Muscle of back (tissue), 3 donors: ENCODE measurements at regions not wholly inside any gene's neighbourhood (a gene's known extent, or its start where the extent isn't known, plus 50 kb on each side); places are given as distances from the start of the nearest gene placed in this dataset.
"Not testable (repeated sequence)": the region's sequence is repeated elsewhere in the genome, so short reads cannot be mapped to it uniquely, and the experiment has no call there.

Source experiments
- DNase-seq, 3 donors: peaks; one replicate each; pipeline versions ENCODE4 v3.0.0 to v3.0.0-alpha.2; 2013

DNA sequence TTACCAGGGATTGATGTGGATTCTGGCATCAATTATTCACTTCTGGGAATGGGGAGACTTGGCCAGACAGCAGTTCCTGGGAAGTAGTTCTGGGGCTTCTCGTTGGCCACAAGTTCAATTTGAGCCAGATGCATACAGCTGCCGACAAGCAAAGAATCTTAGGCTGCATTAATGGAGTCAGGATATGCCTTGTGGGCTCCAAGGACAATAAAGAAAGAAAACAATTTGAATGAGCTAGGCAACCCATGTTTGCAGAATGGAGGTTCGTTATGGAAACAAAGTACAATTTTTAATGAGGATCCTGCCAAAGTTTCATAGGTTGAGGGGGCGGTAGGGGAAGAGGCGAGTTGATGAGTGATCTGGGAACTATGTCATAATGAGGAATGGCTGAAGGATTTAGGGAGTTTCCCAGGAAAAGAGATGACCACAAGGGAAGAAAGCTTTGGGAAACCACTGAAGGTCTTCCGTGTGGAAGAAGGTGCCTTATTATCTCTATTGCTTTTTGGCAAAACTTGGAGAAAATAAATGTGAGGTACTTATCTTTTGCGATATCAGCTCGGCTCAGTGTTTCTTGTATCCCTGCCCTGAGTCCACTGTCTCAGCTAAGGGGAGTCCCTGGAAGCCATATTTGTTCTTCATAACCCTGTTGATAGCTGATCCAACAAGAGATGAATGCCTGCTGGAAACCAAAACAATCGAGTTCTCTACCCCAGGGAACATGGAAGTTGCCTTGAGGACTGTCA is 181.0 kb upstream of the ZNF217 start:
- peak; percentile 83 to 90 (median 89) for DNase-seq

- peak; percentile 72 to 97 (median 85) for DNase-seq
These were observed 180.3 kb upstream of the ZNF217 start for GRCh38 chr20:53773792-53774401.

DNA sequence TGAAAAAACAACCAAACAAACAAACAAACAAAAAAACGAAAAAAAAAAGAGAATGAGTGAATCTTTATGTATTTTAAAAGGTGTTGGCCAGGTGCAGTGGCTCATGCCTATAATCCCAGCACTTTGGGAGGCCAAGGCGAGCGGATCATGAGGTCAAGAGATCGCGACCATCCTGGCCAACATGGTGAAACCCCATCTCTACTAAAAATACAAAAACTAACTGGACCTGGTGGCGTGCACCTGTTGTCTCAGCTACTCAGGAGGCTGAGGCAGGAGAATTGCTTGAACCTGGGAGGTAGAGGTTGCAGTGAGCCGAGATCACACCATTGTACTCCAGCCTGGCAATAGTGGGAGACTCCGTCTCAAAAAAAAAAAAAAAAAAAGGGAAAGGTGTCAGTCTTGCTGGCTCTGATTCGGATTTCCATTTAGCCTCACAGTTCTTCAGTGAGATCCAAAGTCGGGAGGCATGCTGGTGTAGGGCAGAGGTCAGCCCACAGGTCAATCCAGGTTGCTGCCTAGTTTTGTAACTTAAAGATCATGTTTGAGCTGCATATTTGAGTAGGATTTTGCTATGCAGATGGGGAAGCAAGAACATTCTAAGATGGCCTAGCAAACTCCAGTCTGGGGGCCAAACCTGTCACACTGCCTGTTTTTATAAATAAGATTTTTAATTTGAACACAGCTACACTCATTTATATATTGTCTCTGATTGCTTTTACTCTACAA is 179.6 kb upstream of the ZNF217 start:
- not testable (repeated sequence) for DNase-seq

DNA sequence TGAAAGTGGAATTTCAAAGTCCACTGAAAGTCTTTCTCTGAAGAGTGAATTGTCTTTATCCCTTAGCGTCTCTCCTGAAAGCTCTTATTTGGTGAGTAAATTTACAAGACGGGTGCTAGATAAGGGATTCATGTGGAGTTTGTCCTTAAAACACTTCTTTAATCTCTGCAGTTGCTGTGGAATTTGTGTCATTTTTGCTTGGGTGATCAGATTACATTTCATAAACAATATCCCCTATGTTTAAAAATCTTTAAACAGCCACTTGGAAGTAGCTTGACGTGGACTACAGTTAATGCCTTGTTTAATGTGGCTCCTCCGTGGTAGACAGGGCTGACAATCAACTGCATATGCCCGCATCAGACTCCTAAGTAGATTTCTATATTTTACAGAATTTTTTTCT is 175.4 kb upstream of the ZNF217 start:
- no peak for DNase-seq

- DNase-seq: no peak
These were observed 174.7 kb upstream of the ZNF217 start for GRCh38 chr20:53768329-53768728.

DNA sequence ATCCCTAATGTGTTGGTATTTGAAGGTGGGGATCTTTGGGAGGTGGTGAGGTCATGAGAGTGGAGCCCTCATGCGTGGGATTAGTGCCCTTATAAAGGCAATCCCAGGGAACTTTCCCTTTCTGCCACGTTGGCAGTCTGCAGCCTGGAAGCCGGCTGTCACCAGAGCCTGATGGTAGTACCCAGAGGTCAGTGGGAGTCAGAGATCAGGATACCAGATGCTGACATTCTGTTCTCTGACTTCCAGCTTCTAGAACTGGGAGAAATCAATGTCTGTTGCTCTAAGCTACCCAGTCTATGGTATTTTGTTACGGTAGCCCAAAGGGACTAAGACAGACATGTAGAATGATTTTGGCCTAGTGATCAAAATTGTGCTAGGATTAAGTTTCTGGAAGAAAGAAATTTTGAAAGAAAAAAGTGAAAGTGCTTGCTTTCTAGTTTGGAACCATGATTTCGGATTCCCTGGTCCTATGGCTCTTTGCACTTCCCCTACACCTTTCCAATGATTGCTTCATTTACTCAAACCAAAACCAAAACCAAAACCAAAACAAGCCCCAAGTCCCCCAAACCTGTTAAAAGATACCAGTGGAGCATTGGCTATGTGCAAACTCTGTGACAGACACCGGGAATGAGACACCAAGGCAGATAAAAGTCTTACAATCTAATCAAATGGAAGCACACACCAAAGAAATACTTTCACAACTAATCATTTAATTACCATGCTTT is 173.7 kb upstream of the ZNF217 start:
- DNase-seq: no peak

- no peak for DNase-seq
These were observed 170.8 kb upstream of the ZNF217 start for GRCh38 chr20:53764415-53764800.

DNA sequence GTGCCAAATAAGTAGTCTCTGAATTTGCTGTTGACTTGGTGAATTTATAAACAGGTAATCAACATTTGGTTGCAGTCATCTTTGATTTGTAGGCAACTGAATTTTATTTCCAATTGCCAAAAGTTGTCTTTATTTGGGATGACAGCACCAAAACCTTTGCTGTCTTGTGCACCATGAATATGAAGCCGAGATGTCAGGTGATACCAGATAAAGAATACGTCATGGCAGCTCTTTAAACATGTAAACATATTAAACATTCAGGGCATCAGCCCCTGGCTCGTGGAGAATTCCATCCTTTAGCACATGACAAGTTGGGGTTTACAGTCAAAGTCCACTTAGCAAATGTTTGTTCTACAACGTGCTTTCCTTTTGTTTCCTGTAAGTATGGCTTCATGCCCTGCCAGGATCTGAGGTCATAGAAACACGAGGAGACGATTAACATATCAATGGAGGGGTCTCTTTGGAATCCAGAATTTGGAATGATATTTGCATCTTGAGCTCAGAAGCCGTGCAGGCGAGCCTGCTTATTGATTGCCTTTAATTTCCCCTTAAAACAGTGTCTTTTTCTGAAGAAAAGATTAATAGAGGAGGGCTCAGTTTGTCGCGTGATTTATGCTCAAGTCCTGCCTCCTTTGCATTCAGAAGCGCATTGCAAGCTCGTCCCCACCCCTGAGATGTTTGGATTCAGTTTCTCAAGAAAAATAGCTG is 170.2 kb upstream of the ZNF217 start:
- peak in 2 of 3 donors; percentile 67 to 86 for DNase-seq

GRCh38 chr20:53762423-53762798 is 168.8 kb upstream of the ZNF217 start:
- not testable (repeated sequence) for DNase-seq

DNA sequence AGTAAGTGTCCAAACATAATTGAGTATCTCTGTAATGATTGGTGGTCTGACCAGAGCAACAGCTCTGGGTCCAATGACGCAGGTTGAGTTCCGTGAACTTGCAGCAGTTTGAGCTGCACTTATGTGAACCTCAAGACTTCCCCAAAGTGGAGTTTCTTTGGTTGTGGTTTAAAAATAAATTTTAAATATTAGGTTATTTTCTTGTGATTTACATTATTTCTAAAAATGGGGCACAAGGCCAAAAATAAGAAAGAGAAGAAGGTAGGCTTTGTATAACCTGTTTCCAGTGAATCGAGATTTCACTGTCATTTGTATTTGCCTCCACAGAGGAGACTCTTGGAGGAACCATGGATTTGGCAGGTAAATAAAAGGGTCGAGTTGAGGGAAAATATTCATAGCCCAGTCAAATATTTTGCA is 166.4 kb upstream of the ZNF217 start:
- DNase-seq: no peak

- no peak for DNase-seq
These were observed 163.9 kb upstream of the ZNF217 start for GRCh38 chr20:53757472-53757913.

DNA sequence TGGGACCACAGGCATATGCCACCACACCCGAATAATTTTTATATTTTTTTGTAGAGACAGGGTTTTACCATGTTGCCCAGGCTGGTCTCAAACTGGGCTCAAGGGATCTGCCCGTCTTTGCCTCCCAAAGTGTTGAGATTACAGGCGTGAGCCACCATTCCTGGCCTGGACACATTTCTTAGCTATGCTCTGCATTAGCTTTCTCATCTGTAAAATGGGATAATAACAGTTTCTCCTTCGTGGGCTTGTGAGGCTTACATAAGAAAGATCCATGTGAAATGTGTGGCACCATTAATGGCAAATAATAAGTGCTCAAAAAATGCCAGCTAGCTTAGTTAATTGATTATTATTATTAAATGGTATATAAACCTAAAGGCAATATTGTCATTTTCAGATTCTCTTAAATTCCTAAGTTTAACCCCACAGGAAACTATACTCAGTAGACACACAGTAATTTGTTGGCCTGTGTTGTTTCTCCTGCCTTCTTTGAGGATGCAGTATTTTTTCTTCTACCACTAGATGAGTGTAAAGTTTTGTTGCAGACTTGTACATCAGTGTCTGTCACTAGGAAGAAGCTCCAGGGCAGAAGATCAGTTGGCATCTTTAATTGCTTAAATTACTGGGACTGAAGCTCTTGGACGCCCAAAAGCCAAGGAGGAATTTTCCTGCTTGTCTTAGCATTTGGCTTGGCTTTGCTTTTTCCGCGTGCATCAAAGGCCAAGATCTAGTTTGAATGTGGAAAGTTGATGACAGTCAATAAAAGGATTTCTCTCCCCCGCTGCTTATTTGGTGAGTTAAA is 162.3 kb upstream of the ZNF217 start:
- DNase-seq: peak in 1 of 3 donors; percentile 60

GRCh38 chr20:53753880-53754459 is 160.3 kb upstream of the ZNF217 start:
- no peak for DNase-seq

DNA sequence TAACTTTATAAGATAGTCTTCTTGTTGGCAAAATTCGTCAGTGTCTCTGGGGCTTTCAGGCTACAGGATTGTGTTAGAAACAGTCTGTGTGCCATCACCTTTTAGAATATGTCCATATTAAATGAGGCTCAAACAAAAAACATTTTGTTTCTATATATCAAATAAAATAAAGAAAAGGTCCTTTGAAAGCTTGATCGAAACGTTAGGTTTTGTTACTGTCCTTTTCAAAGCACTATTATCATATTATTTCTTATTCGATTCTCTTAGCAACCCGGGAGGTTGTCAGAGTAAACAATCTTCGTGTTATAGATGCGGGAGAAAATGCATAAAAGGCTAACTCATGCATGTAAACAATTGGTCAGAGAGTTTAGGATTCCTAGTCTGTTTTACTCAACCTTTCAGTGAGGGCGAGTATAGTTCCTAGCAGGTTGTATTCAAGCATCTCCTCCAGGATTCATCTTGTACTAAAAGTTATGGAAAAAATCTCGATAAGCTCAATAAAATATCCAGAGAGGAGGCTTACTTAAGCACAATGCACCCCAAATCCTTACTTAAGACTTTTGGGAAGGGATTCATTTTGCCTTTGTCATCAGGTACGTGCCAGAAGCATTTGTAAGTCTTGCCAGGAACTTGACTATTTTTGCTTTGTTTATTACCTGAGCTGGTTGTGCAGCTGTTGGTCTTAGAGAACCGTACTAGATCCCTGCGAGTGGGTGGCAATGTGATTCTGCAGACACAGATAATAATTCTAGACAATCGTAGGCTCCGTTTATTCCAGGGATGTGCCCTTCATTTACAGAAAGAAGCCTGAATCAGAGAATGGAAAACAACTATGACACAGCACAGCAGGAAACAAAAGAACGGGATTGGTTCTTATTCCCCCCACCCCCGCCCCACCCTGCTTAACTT is 159.6 kb upstream of the ZNF217 start:
- no peak for DNase-seq

DNA sequence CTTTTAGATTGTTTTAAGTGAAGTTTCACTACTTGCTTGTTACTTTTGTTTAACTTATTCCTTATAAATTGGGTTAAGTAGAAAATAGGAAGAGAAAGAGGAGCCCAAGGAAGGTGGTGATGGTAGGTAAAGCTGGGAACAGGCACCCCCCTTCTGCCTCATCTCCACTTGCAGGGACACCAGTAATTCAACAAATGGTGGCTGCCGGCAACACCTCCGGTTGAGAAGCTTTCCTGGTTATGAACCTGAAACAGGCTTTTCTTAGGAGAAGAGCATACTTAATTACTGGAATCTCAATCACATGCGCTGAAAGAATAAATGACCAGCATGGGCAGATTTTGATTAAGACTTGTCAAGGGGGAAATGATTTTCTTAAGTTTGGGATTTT is 158.9 kb upstream of the ZNF217 start:
- no peak for DNase-seq

DNA sequence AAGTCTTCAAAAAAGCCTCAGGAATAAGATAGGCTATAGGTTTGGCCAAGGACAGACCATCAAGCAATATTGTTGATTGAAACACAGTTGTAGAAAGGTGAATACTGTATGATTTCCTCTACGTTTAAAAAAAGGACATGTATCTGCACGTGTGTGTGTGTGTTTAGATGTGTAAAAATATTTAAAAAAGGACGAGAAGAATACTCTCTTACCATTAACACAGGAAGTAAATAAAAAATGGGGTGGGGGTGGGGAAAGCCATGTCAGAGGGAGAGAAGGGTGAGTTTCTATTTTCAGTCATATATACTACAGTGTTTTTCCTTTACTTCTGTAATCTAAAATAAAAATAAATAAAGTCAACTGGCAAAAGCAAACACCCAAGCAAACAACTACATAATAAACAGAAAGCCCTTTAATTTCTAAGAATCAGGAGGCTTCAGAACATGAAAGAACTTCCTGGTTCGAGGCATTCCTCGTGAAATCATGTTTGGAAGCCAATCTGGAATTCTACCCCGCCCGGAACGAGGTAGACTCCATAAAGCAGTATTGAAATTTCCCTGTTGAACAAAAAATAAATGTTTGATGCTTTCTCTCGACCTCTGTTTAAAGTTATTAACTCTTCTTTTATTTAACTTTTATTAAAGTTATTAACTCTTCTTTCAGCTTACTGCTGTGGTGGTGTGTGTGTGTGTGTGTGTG is 158.1 kb upstream of the ZNF217 start:
- DNase-seq: peak in 1 of 3 donors; percentile 39

- peak in 2 of 3 donors; percentile 88 to 90 for DNase-seq
These were observed 157.4 kb upstream of the ZNF217 start for GRCh38 chr20:53750827-53751619.

DNA sequence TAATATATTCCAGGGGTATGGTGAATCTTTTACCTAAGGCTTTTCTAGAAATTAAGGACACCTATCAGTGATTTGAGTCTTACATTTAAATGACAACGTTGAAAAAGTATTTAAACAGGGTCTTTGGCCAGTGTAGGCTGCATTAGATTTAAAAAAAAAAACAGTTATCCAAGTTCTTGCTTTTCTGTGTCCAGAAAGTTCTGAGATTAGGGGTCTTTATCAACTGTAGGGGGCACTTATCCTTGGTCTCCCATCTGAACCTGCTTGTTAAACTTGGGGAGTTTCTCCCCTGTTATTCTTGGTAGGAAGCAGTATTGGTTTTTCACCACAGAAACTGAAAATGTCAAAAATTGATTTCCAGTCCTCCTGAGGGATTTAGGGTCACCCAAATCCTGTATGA is 155.9 kb upstream of the ZNF217 start:
- DNase-seq: no peak
